ENCODE measurements at regions not wholly inside any gene's neighbourhood (a gene's known extent, or its start where the extent isn't known, plus 50 kb on each side); places are given as distances from the start of the nearest gene placed in this dataset.

- Mint-ChIP-seq H3K27me3 (no peaks in the 10 kb centered on the region), H3K9me3 (peaks cover 13% of the 10 kb centered on the region), H3K36me3 (ENCODE audit: low read depth) (no peaks in the 10 kb centered on the region), H3K4me1 (ENCODE audit: low read depth) (no peaks in the 10 kb centered on the region), H3K27ac (no peak overlapping the region), H3K4me3 (no peak overlapping the region)
- Histone ChIP-seq H3K4me3 (ENCODE audit: low read length) (no peak overlapping the region), H3K4me1 (ENCODE audit: insufficient read depth, low read length) (no peaks in the 10 kb centered on the region), H3K27me3 (ENCODE audit: control insufficient read depth in 1 of 2, insufficient read depth in 2 of 2, low read length in 2 of 2) (no peaks in the 10 kb centered on the region), H3K27ac (ENCODE audit: low read depth in 1 of 2, low read length in 2 of 2) (no peak overlapping the region), H3K9me3 (ENCODE audit: control insufficient read depth in 1 of 2, insufficient read depth in 1 of 2, low read length in 2 of 2) (peaks cover 0 to 5% of the 10 kb centered on the region in 2 experiments), H3K36me3 (ENCODE audit: insufficient read depth, low read length) (no peaks in the 10 kb centered on the region)
- no peak for TF ChIP-seq CTCF (IDR thresholded peaks at IDR 0.05)
- CTCF ChIA-PET: no interaction called here
- ATAC-seq (ENCODE audit: poor library complexity): no peak
- intact Hi-C loops (cut with DNase I, micrococcal nuclease): no loop called here
- POLR2A ChIA-PET: no interaction called here
- no peak for DNase-seq
Observed at GRCh38 chr5:25150819-25151218, 506.0 kb upstream of the CDH10 start.

GRCh38 chr5:25128606-25129005, 483.8 kb upstream of the CDH10 start:
- no peaks in the 10 kb centered on the region for H3K36me3 Mint-ChIP-seq (ENCODE audit: low read depth)
- no peak for DNase-seq
- POLR2A ChIA-PET: no interaction called here
- no peak overlapping the region for H3K27ac Mint-ChIP-seq
- no peak for ATAC-seq (ENCODE audit: poor library complexity)
- Histone ChIP-seq H3K4me3 (ENCODE audit: low read length) (no peak overlapping the region), H3K9me3 (ENCODE audit: control insufficient read depth in 1 of 2, insufficient read depth in 1 of 2, low read length in 2 of 2) (no peaks in the 10 kb centered on the region), H3K27ac (ENCODE audit: low read depth in 1 of 2, low read length in 2 of 2) (no peak overlapping the region), H3K36me3 (ENCODE audit: insufficient read depth, low read length) (no peaks in the 10 kb centered on the region), H3K4me1 (ENCODE audit: insufficient read depth, low read length) (no peaks in the 10 kb centered on the region), H3K27me3 (ENCODE audit: control insufficient read depth in 1 of 2, insufficient read depth in 2 of 2, low read length in 2 of 2) (no peaks in the 10 kb centered on the region)
- peaks cover 19% of the 10 kb centered on the region for H3K9me3 Mint-ChIP-seq
- CTCF ChIA-PET: no interaction called here
- no peaks in the 10 kb centered on the region for H3K27me3 Mint-ChIP-seq
- TF ChIP-seq CTCF (IDR thresholded peaks at IDR 0.05): no peak
- intact Hi-C loops (cut with DNase I, micrococcal nuclease): no loop called here
- H3K4me1 Mint-ChIP-seq (ENCODE audit: low read depth): no peaks in the 10 kb centered on the region
- no peak overlapping the region for H3K4me3 Mint-ChIP-seq

- no peaks in the 10 kb centered on the region for H3K36me3 ChIP-seq (ENCODE audit: insufficient read depth, low read length)
- peaks cover 5% of the 10 kb centered on the region for H3K9me3 Mint-ChIP-seq
Observed at GRCh38 chr5:25119650-25120049, 474.9 kb upstream of the CDH10 start.

More at GRCh38 chr5:25119650-25120049, 474.9 kb upstream of the CDH10 start:
- Histone ChIP-seq H3K27me3 (ENCODE audit: control insufficient read depth in 1 of 2, insufficient read depth in 2 of 2, low read length in 2 of 2) (no peaks in the 10 kb centered on the region), H3K27ac (ENCODE audit: low read depth in 1 of 2, low read length in 2 of 2) (no peak overlapping the region), H3K9me3 (ENCODE audit: control insufficient read depth in 1 of 2, insufficient read depth in 1 of 2, low read length in 2 of 2) (no peaks in the 10 kb centered on the region), H3K4me1 (ENCODE audit: insufficient read depth, low read length) (no peaks in the 10 kb centered on the region), H3K4me3 (ENCODE audit: low read length) (no peak overlapping the region)
- no peak for DNase-seq
- Mint-ChIP-seq H3K4me1 (ENCODE audit: low read depth) (no peaks in the 10 kb centered on the region), H3K27ac (no peak overlapping the region), H3K36me3 (ENCODE audit: low read depth) (no peaks in the 10 kb centered on the region), H3K27me3 (no peaks in the 10 kb centered on the region), H3K4me3 (no peak overlapping the region)
- CTCF ChIA-PET: no interaction called here
- ATAC-seq (ENCODE audit: poor library complexity): no peak
- POLR2A ChIA-PET: no interaction called here
- intact Hi-C loops (cut with DNase I, micrococcal nuclease): no loop called here
- TF ChIP-seq CTCF (IDR thresholded peaks at IDR 0.05): no peak

Data from CD4-positive, alpha-beta T cell (primary cell).